Dermis microvascular lymphatic vessel endothelial cell (primary cell): ENCODE measurements at regions not wholly inside any gene's neighbourhood (a gene's known extent, or its start where the extent isn't known, plus 50 kb on each side); places are given as distances from the start of the nearest gene placed in this dataset.
A peak's percentile ranks its signal among the peaks of the same experiment; 100 is the strongest.

Source experiments
- DNase-seq, 2 donors: peaks; one replicate each; pipeline versions ENCODE4 v3.0.0 to v3.0.0-alpha.2; 2010; ENCODE audit warnings: low read depth in 2 of 2

GRCh38 chr5:73266925-73267765, 94.2 kb downstream of the TMEM174 start:
- DNase-seq = no peak

- no peak for DNase-seq
These were observed 93.3 kb downstream of the TMEM174 start for GRCh38 chr5:73266176-73266738.

GRCh38 chr5:73265641-73266040, 92.6 kb downstream of the TMEM174 start:
- DNase-seq = peak in 1 of 2 donors; percentile 28

GRCh38 chr5:73264631-73265030, 91.6 kb downstream of the TMEM174 start:
- DNase-seq = no peak

GRCh38 chr5:73263001-73263710, 90.2 kb downstream of the TMEM174 start:
- no peak for DNase-seq

- DNase-seq = no peak
These were observed 83.9 kb downstream of the TMEM174 start for GRCh38 chr5:73256862-73257261.

GRCh38 chr5:73256462-73256861, 83.5 kb downstream of the TMEM174 start:
- no peak for DNase-seq

GRCh38 chr5:73256012-73256411, 83.0 kb downstream of the TMEM174 start:
- DNase-seq = no peak

- DNase-seq = no peak
These were observed 81.6 kb downstream of the TMEM174 start for GRCh38 chr5:73254642-73255041.

- DNase-seq = no peak
These were observed 80.2 kb downstream of the TMEM174 start for GRCh38 chr5:73253047-73253660.

- DNase-seq = no peak
These were observed 77.7 kb downstream of the TMEM174 start for GRCh38 chr5:73250645-73251044.

GRCh38 chr5:73242735-73243134, 69.7 kb downstream of the TMEM174 start:
- no peak for DNase-seq

- no peak for DNase-seq
These were observed 65.9 kb downstream of the TMEM174 start for GRCh38 chr5:73238873-73239272.

- DNase-seq = no peak
These were observed 63.6 kb downstream of the TMEM174 start for GRCh38 chr5:73236541-73237128.

- no peak for DNase-seq
These were observed 61.2 kb downstream of the TMEM174 start for GRCh38 chr5:73234204-73234555.

- peak in 1 of 2 donors; percentile 14 for DNase-seq
These were observed 60.6 kb downstream of the TMEM174 start for GRCh38 chr5:73233461-73234203.

GRCh38 chr5:73233053-73233460, 60.1 kb downstream of the TMEM174 start:
- no peak for DNase-seq

GRCh38 chr5:73232266-73233041, 59.5 kb downstream of the TMEM174 start:
- DNase-seq = no peak

- no peak for DNase-seq
These were observed 58.3 kb downstream of the TMEM174 start for GRCh38 chr5:73231246-73231778.
